Hypothalamus (tissue), 51 donors: ENCODE measurements at regions not wholly inside any gene's neighbourhood (a gene's known extent, or its start where the extent isn't known, plus 50 kb on each side); places are given as distances from the start of the nearest gene placed in this dataset.
"Not testable (repeated sequence)": the region's sequence is repeated elsewhere in the genome, so short reads cannot be mapped to it uniquely, and the experiment has no call there.

Source experiments
- DNase-seq, 51 donors: peaks; one replicate each; lab custom pipeline; 2025; lab: John Stamatoyannopoulos, UW

DNA sequence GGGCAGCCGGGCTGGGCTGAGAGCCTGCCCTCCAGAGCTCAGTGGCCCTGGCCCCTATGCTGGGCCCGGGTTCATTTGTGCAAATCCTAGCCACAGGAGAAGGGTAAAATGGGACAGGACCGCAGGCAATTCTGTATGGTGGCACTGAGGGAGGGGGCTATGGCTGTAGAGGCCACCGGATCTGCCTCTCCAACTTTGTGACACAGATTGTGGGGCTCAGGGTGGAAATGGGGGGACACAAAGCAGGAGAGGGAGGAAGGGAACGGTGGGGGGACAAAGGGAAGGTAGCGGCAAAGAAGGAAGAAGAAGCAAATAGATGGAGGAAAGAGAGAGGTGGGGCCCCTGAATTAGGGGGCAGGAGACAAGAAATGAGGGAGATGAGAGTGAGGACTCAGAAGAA is 201.1 kb downstream of the SMAD2 start:
- no peak for DNase-seq

DNA sequence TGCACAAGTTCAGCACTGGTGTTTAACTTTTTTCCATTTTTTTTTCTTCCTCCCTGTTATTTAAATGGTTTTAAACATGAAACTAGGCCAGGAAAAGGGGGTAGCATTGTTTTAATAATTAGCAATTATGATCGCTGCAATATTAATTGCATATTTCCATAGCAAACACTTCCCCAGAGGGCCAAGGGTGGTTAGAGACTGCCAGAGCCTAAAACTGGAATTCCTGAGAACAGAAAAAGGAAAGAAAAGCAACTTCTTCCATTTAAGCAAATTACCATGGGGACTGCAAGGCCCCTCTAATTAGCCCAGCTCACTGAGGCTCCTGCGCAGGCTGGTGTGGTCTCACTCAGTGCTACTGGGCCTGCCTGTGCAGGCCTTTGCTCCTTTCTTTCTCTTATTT is 201.5 kb downstream of the SMAD2 start:
- no peak for DNase-seq

DNA sequence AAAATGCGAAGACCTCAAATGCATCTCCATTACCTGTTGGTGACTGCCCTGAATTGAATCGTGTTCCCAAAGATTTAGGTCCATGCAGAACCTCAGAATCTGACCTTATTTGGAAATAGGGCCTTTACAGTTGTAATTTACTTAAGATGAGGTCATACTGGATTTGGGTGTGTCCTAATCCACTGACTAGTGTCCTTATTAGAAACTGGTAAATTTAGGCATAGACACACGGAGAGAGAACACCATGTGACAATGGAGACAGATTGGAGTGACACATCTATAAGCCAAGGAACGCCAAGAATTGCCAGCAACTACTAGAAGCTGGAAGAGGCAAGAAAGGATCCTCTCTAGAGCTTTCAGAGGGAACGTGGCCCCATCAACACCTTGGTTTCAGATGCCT is 203.1 kb downstream of the SMAD2 start:
- DNase-seq = no peak

DNA sequence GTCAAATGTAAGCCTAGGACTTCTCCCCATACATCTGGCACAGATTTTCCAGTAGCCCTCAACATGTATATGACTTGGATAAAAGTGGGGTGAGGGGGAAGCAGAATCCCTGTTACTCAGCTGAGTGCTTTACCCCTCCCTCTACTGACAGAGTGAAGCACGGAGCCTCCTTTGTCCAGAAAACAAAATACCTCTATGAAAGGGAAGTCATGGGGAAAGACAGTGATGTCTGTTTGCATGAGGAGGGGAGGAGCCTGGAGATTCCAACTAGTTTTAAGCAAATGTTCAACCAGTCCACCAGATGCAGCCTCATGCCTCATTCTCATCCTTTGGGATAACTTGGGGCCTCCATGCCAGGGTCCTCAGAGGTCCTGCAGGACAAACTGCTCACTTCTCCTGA is 203.9 kb downstream of the SMAD2 start:
- no peak for DNase-seq

DNA sequence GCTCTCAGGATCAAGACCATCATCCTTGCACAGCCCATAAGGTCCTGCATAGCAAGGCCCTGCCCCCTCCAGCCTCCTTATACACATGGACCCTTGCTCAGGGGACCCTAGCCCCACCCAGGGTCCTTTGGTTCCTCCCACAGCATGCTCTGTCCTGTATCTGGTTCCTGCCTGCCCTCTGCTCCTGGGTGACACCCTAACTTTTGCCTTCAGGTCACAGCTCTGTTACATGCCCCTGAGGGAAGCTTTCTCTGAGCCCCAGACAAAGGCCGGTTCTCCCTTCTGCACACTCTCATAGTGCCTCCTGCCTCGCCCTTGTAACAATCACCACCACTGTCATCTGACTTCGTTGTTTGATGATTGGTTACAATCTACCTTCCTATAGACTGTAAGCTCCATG is 204.8 kb downstream of the SMAD2 start:
- no peak for DNase-seq

DNA sequence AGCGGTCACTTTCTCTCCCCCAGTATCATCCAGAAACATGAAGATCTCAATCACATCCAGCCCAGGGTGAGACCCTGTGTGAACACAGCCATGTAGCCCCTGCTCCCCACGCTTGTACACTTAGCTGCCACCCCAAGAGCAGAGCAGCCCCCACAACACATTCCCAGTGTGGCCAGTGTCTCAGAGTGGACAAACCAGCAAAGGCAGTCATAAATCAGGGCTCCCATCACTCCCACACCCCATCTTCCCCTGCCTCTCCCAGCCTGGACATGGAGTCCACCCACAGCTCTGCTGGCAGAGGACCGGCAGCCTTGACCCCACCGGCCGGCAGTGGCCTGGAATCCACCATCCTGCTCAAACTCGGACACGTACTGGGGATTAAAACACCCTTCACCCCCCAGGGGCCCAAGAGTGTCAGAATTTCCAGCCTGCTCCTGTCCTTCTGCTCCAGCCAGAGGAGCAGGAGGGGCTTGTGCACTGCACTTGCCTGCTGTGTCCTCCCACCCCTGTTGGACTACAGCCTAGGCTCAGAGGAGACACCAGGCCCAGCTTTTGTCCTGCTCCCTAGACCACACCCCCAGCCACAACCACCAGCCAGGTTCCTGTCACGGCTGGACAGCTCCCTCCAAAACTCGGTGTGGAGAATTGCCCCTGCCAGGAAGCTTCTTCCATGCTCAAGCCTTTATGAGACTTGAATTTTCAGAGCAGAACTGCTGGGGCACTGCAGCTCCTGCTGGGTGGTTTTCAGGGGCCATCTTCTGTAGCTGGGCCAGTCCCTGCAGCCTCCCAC is 206.1 kb downstream of the SMAD2 start:
- no peak for DNase-seq

DNA sequence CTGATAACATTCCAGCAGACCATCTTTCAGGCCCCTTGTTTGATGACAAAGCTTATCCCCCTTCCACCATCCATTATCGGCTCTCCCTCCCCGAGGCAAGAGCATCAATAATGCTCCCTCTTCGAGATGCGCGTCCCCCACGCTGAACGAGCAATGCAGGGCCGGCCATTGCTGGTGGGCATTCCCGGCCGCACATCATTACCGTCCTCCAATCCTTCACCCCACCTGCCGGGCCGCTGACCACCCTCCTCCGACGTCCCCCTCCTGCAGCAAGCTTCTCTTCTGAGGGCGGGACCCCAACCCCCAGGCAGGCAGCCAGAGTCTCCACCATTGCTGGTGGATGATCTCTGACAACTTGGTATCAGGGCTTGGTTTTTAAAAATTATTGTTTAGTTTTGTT is 208.6 kb downstream of the SMAD2 start:
- no peak for DNase-seq

DNA sequence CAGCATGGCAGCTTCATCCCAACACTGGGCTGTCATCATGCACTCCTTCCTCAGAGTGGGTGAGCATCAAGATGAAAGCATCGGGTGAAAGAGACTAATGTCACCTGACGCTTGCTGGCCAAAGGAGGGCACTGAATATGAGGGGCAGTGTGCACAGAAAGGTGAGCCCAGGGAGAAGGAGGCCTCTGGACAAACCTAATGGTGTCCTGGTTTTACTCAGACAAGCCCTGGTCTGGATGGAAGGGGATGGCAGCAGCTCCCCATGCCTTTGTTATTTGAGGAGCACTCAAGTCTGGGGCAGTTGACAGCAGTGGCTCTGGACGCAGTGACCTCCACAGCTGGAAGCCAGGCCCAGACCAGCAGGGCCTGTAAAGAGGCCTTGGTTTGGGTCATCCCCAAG is 209.7 kb downstream of the SMAD2 start:
- DNase-seq = no peak

DNA sequence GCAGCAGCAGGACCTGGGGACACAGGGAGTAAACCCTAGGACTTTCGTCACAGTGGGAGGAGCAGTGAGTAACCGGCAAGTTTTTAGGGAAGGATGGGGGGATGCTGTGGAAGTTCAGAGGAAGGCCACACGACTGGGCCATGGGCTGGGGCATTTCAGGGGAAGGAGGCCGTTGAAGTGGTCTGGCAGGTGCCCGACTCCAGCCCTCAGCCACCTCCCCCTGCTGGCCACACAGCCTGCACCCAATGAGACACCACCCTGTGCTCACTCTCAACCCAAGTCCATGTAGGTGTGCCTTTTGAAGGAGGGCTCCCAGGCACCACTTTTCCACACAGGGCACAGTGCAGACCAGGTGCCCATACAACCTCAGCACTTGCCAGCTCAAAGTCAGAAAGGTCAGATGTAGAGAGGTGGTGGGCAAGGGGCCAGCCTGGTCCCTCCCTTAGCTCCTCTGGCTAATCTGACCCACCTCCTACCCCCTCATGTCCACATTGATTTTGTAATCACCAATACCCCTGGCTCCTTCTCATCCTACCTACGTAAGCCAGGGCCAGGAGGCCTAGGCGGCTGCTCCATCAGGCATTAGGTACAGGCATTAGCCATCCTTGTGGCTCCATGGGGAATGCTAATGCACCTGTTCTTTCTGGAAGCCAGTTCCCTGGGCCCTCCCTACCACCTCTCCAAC is 211.2 kb downstream of the SMAD2 start:
- DNase-seq = no peak

DNA sequence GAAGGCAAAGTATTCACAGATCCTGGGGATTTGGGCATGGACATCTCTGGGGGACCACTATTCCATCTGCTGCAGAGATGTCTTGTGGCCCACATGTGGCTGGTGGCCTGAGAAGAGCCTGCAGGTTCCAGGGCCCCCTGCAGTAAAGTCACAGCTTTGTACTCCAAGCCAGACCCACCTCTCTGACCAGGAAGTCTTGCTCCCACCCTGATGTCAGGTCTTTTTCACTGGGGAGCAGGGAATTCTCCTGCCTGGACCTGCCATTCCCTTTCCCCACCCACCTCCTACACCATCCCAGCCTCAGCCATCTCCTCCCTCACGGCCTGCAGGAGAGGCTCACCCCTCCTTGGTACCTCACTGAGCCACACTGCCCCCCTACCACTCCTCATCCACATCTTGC is 211.8 kb downstream of the SMAD2 start:
- DNase-seq = no peak

DNA sequence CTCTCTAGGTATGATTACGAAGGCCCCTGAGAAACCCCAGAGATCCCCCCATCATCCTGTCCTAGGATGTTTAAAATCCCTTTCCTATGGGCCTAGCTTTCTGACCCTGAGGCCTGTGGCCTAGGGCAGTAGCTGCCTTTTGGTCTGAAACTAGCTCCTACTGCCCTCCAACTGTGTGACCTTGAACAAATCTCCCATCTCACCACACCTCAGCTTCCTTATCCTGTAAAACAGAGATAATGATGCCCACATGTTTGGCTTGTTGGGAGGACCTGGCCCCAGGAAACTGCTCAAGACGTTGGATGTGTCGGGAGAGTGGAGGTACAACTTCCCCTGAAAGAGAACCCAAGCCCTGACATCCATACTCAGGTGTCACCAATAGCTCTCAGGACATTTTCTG is 213.2 kb downstream of the SMAD2 start:
- no peak for DNase-seq

DNA sequence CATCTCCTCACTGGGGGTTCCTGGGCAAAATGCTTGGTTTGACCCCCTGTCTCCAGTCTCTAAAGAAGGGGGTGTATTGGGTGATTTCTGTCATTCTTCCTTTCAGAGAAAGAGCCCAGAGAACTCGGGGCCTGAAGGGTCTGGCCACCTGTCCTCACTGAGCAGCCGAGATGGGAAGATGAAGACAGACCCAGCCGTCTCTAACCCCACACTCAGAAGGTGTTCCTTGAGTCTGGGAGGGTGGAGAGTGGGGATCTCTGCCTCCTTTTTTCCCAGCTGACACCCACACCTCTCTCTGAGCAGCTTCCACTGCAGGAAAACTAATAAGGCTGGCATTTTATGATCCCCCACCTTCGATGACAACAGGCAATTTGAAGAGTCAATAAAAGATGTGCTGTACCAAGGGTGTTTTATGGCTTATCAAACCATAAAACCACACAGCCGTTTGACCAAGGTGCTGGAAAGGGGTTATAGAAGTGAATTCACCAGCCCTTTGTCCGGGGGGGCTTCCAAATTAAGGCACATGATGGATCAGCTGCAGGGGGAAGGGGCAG is 213.8 kb downstream of the SMAD2 start:
- no peak for DNase-seq

DNA sequence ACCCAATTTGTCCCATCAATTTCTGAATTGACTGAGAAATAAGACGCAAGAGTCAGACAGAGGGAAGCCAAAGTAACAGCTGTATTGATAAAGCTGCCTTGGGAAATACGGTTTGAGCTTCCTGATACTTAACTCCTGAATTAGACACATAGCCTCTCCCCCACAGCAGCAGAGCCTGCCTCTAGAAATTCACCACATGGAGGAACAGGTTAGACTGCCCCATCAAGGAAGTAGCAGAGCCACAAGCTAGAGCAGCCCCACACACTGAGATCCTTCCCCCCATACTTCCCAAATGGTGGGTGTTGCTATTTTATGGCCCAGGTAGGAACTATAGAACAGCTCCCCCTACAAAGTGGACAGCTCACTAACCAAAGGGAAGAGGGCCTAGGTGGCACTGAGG is 220.0 kb downstream of the SMAD2 start:
- no peak for DNase-seq

DNA sequence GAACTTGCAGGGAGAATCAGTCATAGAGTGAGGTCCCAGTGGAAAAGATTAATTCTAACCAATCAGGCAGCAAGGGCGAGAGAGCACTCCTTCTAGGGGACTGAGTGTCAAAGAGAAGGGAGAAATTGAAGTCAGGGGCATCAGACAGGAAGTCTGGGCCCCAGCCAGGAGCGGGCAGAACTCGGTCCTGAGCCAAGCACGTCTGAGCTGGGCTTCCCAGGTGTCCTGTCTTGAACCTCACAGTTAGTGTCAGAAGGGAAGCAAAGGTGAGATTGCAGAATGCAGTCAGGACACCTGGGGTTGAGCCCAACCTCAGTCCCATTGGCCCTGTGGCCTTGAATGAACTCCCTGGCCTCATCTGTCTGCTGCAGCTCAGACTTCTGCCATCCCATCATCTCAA is 220.9 kb downstream of the SMAD2 start:
- DNase-seq = no peak

DNA sequence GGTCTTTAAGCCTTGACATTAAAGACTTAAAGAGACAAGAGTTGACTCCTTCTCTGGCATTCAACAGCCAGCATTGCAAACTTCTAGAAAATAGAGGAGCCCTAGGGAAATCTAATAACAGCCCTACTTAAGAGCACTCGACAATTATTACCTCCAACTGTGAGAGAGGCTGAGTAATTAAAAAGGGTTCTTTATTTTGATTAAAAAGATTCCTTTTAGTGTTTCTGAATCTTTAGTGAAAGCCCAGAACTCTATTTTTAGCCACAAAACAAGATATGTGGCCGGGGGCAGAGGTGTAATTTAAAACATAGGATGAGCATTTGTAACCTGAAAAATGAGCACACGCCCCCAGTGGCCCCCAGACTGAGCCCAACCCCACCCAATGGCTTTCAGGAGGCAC is 222.3 kb downstream of the SMAD2 start:
- no peak for DNase-seq

DNA sequence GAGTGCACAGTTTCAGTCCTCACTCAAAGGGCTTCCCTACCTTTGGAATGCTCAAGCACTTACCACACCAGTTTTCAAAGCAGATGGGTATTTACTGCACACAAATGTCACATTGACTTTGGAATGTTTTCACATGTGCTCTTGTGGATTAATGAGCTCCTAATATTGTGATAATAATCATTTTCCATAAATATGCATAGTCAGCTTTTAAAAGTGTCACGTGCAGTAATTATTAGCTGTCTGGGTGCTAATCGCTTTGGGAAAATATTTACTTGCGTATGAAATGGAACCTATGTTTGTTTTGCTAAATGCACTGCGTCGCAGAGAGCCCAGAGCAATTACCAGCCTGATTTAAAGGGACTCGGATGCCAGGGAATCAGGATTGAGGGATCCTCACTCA is 229.3 kb downstream of the SMAD2 start:
- DNase-seq = no peak

DNA sequence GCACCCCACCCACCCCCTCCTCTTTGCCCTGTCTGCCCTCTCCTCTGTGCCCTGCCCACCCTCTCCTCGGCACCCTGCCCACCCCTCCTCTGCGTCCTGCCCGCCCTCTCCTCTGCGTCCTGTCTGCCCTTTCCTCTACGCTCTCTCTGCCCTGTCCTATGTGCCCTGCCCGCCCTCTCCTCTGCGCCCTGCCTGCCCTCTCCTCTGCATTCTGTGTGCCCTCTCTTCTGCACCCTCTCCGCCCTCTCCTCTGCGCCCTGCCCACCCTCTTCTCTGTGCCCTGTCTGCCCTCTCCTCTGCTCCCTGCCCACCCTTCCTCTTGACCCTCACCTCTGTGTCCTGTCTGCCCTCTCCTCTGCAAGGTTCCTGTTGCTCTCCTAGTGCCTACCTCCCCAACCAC is 233.6 kb downstream of the SMAD2 start:
- DNase-seq = no peak

DNA sequence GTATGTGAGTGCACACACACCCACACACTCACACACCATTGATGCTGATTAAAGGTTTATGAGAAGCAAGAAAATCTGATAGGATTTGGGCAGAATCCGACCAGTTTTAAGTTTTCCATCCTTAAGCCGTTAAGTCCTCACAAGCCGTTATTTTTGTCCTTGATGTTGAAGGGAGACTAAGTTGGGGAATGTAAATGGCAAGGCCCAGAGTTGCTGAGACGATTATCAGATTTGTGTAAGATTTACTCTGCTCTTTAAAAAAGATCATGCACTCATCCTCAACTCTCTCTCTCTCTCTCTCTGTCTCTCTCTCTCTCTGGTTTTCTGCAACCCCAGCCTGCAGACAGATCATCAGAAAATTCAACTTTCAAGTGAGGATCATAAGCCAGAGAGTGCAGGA is 238.8 kb downstream of the SMAD2 start:
- DNase-seq = no peak

DNA sequence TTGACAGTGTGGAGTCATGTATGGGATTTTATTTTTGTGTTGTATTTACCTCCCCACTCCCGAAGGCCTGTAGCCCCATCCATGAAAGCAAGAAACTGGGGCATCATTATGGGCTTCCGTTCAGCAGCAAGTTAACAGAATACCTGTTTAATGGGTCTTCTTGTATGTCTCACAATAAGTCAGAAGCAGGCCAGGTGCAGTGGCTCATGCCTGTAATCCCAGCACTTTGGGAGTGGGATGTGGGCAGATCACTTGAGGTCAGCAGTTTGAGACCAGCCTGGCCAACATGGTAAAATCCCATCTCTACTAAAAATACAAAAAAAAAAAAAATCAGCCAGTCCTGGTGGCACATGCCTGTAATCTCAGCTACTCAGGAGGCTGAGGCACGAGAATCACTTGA is 239.7 kb downstream of the SMAD2 start:
- DNase-seq = not testable (repeated sequence)

DNA sequence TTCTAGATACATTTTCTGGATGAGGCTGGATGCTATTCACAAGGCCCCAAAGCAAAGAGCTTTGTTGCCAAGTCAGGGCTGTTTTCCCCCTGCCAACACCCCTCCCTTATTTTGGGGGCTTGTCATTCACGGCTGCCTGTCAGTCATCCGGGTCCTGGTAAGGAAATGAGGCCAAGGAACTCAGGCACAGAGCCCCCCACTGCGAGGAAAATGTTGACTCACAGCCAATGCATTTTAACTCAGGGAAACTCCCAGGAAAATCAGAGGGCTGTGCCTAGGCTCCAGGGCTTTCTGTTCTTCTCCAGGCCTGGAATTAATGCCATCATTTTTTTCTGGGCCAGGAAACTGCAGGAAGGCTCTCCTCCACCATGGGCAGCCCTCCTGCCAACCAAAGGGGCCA is 241.1 kb downstream of the SMAD2 start:
- no peak for DNase-seq

DNA sequence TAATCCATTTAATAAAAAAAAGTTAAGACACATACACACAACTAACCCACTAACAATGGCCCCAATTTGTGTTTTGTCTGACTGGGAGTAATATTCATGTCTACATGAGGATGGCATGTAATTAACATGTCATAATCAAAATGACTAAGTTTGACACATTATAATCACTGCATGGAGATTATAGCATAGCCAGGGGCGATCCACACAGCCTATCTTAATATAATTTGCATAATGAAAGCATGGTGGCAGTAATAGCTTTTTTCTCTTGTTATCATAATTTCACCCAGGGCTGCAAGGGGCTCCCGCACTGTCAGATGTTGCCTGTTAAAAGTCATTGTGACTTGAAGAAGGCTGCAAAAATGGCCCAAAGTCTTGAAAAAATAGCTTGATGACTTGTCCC is 243.7 kb downstream of the SMAD2 start:
- DNase-seq = no peak

DNA sequence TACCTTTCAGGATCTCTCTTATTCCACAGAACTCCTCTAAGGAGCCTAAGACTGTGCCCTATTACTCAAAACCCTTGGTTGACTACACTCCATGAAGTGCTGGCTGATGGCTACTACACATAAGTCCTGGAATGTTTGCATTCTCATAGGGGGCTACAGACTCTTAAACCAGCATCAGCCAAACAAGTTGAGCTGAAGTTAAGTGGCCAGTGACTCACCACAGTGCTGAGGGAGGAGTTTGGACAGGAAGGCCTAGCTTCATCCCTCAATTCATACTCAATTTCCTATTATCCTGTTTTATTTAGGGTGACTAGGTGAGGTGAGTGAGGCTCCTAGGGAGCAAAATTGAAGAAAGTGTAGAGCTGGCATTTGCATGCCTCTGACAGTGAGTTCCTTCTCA is 246.7 kb downstream of the SMAD2 start:
- no peak for DNase-seq
